Endothelial cell of umbilical vein (primary cell): ENCODE measurements at regions not wholly inside any gene's neighbourhood (a gene's known extent, or its start where the extent isn't known, plus 50 kb on each side); places are given as distances from the start of the nearest gene placed in this dataset.

ENCODE experiments used
- POLR2A ChIP-seq: IDR thresholded peaks from 2 replicates; pipeline ENCODE4 v1.6.1; 2012; ENCODE audit warnings: low read depth, mild to moderate bottlenecking, control low read depth, low read length
- POLR2AphosphoS5 ChIP-seq: IDR thresholded peaks from 2 replicates; pipeline ENCODE4 v1.6.1; 2012; ENCODE audit warnings: low read depth, mild to moderate bottlenecking, control low read depth, low read length, moderate library complexity; ENCODE audit not compliant: insufficient read depth

DNA sequence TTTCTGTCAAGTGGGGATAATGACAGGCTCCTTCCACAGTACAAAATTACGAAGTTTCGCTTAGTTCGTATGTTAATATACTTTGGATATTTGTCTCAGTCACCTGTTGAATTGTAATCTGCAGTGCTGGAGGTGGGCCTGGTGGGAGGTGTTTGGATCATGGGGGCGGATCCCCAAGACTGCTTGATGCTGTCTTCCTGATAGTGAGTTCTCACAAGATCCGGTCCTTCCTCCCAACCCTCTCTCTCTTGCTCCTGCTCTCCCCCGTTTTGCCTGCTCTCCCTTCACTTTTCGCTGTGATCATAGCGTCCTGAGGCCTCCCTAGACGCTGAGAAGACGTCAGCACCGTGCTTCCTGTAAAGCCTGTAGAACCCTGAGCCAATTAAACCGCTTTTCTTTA, 97.1 kb upstream of the EPB41L3 start:
- TF ChIP-seq POLR2AphosphoS5 (no peak), POLR2A (no peak)
